NOMO-1 treated with DMSO at 0.1 percent for 48 hours (cell line): ENCODE measurements at regions not wholly inside any gene's neighbourhood (a gene's known extent, or its start where the extent isn't known, plus 50 kb on each side); places are given as distances from the start of the nearest gene placed in this dataset.
"Not testable (repeated sequence)": the region's sequence is repeated elsewhere in the genome, so short reads cannot be mapped to it uniquely, and the experiment has no call there.

Source experiments
- DNase-seq: peaks from one replicate; lab custom pipeline; 2025; ENCODE audit not compliant: unreplicated experiment; lab: John Stamatoyannopoulos, UW

- DNase-seq: no peak
These were observed 94.4 kb upstream of the SKAP2 start for GRCh38 chr7:26958834-26959233.

GRCh38 chr7:26955516-26955915 is 91.1 kb upstream of the SKAP2 start:
- no peak for DNase-seq

- no peak for DNase-seq
These were observed 90.6 kb upstream of the SKAP2 start for GRCh38 chr7:26954951-26955350.

GRCh38 chr7:26951407-26951950 is 87.1 kb upstream of the SKAP2 start:
- DNase-seq: no peak

GRCh38 chr7:26950889-26951288 is 86.5 kb upstream of the SKAP2 start:
- DNase-seq: no peak

GRCh38 chr7:26949319-26949718 is 84.9 kb upstream of the SKAP2 start:
- no peak for DNase-seq

- no peak for DNase-seq
These were observed 84.3 kb upstream of the SKAP2 start for GRCh38 chr7:26948617-26949118.

GRCh38 chr7:26944501-26945358 is 80.3 kb upstream of the SKAP2 start:
- DNase-seq: no peak

- no peak for DNase-seq
These were observed 73.7 kb upstream of the SKAP2 start for GRCh38 chr7:26937939-26938623.

- no peak for DNase-seq
These were observed 72.9 kb upstream of the SKAP2 start for GRCh38 chr7:26937306-26937705.

- DNase-seq: not testable (repeated sequence)
These were observed 68.2 kb upstream of the SKAP2 start for GRCh38 chr7:26932616-26933015.

GRCh38 chr7:26930845-26931244 is 66.5 kb upstream of the SKAP2 start:
- no peak for DNase-seq

- DNase-seq: no peak
These were observed 65.8 kb upstream of the SKAP2 start for GRCh38 chr7:26930201-26930600.

GRCh38 chr7:26928703-26929347 is 64.4 kb upstream of the SKAP2 start:
- DNase-seq: no peak

GRCh38 chr7:26925768-26926167 is 61.4 kb upstream of the SKAP2 start:
- no peak for DNase-seq

- no peak for DNase-seq
These were observed 59.9 kb upstream of the SKAP2 start for GRCh38 chr7:26924149-26924767.

GRCh38 chr7:26919906-26920493 is 55.6 kb upstream of the SKAP2 start:
- no peak for DNase-seq

GRCh38 chr7:26918241-26918640 is 53.9 kb upstream of the SKAP2 start:
- no peak for DNase-seq

GRCh38 chr7:26916779-26917320 is 52.5 kb upstream of the SKAP2 start:
- DNase-seq: no peak

GRCh38 chr7:26916336-26916735 is 51.9 kb upstream of the SKAP2 start:
- DNase-seq: no peak
